ENCODE measurements at regions not wholly inside any gene's neighbourhood (a gene's known extent, or its start where the extent isn't known, plus 50 kb on each side); places are given as distances from the start of the nearest gene placed in this dataset.
"Not testable (repeated sequence)": the region's sequence is repeated elsewhere in the genome, so short reads cannot be mapped to it uniquely, and the experiment has no call there.

GRCh38 chr4:49286926-49287745, 301.1 kb downstream of the CWH43 start:
- TF ChIP-seq CTCF, POLR2A (IDR thresholded peaks at IDR 0.05): not testable (repeated sequence)
